ENCODE measurements at regions not wholly inside any gene's neighbourhood (a gene's known extent, or its start where the extent isn't known, plus 50 kb on each side); places are given as distances from the start of the nearest gene placed in this dataset.

DNA sequence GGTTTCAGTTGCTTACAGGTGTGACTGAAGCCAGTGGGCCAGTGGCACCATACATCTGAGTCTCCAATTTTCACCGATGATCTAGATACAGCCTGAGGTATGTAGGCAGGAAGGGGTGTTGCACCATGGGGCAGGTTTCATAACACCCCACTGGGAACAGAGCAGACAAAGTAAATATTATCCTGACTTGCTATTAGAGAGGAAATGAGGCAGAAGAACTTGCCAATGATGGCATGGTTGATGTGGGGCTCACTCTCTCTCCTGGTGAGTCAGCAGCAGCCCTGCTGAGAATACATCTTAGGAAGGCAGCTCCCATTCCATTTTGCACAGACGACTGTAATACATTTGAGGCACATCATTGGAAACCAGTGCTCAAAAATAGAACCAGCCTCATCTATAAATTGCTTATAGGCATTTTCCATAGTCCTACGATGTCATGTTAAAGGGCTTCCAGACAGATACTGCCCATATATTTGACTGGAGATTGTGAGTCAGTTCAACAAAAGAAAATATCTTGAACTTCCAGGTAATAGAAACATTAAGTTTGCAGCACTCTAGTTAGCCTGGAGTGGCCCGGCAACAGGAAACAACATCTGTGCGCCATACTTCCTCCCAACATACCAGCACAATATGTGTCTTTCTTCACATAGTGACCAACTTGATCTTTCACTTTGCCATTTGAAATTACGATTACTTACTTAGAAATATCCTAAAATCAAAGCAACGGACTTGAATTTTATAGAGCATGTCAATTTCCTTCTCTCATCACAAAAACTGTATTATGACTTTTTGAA is 175.5 kb downstream of the NECTIN3 start:
- no peak for DNase-seq (ENCODE audit: low spot score)
- H3K4me1 ChIP-seq (ENCODE audit: insufficient read depth) = no peaks in the 10 kb centered on the region
- Mint-ChIP-seq H3K4me3 (no peak overlapping the region), H3K4me1 (no peaks in the 10 kb centered on the region), H3K36me3 (ENCODE audit: low read depth) (peaks cover 3% of the 10 kb centered on the region; the same call in 2 of the 3 replicates), H3K27ac (no peak overlapping the region), H3K9me3 (peaks cover 9% of the 10 kb centered on the region; the same call in 2 of the 3 replicates), H3K27me3 (ENCODE audit: insufficient read depth, low read depth, poor library complexity) (no peaks in the 10 kb centered on the region)
- H3F3A ChIP-seq (replicated peaks; ENCODE audit: low read depth) = no peaks in the 10 kb centered on the region
- H3K36me3 ChIP-seq (ENCODE audit: insufficient read depth) = no peaks in the 10 kb centered on the region
- no peaks in the 10 kb centered on the region for H3K79me2 ChIP-seq (replicated peaks; ENCODE audit: insufficient read depth)
- H3K4me3 ChIP-seq = no peak overlapping the region
- H3K27ac ChIP-seq (ENCODE audit: low read depth) = no peak overlapping the region
- TF ChIP-seq, protein P1, sequence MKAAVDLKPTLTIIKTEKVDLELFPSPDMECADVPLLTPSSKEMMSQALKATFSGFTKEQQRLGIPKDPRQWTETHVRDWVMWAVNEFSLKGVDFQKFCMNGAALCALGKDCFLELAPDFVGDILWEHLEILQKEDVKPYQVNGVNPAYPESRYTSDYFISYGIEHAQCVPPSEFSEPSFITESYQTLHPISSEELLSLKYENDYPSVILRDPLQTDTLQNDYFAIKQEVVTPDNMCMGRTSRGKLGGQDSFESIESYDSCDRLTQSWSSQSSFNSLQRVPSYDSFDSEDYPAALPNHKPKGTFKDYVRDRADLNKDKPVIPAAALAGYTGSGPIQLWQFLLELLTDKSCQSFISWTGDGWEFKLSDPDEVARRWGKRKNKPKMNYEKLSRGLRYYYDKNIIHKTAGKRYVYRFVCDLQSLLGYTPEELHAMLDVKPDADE (IDR thresholded peaks at IDR 0.05) = no peak
- no peak overlapping the region for H2AFZ ChIP-seq
- peaks cover 4% of the 10 kb centered on the region; the same call in 1 of the 2 replicates for H3K9me2 ChIP-seq (ENCODE audit: insufficient read depth)
- ATAC-seq = no peak
- H3K4me2 ChIP-seq = no peak overlapping the region
- H4K20me1 ChIP-seq (replicated peaks; ENCODE audit: insufficient read depth) = no peaks in the 10 kb centered on the region
- H3K27me3 ChIP-seq (ENCODE audit: insufficient read depth) = no peaks in the 10 kb centered on the region

DNA sequence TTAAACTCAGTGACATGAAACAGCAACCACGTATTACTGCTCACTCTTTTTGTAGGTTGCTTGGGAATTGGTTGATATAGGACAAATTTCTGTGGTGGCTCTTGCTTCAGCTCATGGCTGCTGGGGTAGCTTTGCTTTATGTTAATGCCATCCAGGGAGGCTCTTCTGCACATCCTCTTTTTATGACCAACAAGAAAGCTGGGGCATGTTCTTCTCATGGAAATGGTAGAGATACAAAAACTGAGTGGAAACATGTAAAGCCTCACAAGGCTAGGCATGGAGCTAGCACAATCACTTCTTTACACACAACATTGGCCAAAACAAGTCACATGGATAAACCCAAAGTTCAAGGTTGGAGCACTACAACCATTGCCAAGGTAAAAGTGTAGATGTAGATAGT is 176.8 kb downstream of the NECTIN3 start:
- Histone ChIP-seq H3K27ac (ENCODE audit: low read depth) (no peak overlapping the region), H3K4me1 (ENCODE audit: insufficient read depth) (no peaks in the 10 kb centered on the region), H3K79me2 (replicated peaks; ENCODE audit: insufficient read depth) (no peaks in the 10 kb centered on the region), H3F3A (replicated peaks; ENCODE audit: low read depth) (no peaks in the 10 kb centered on the region), H3K36me3 (ENCODE audit: insufficient read depth) (no peaks in the 10 kb centered on the region), H3K4me2 (no peak overlapping the region), H3K27me3 (ENCODE audit: insufficient read depth) (no peaks in the 10 kb centered on the region), H3K9me2 (ENCODE audit: insufficient read depth) (peaks cover 4% of the 10 kb centered on the region; the same call in 1 of the 2 replicates), H3K4me3 (no peak overlapping the region), H2AFZ (no peak overlapping the region), H4K20me1 (replicated peaks; ENCODE audit: insufficient read depth) (no peaks in the 10 kb centered on the region)
- Mint-ChIP-seq H3K27me3 (ENCODE audit: insufficient read depth, low read depth, poor library complexity) (no peaks in the 10 kb centered on the region), H3K36me3 (ENCODE audit: low read depth) (peaks cover 3% of the 10 kb centered on the region; the same call in 2 of the 3 replicates), H3K27ac (no peak overlapping the region), H3K4me1 (no peaks in the 10 kb centered on the region), H3K4me3 (no peak overlapping the region), H3K9me3 (peaks cover 5% of the 10 kb centered on the region; the same call in 2 of the 3 replicates)
- DNase-seq (ENCODE audit: low spot score) (no peak), ATAC-seq (no peak)
- TF ChIP-seq EZH2 (IDR thresholded peaks at IDR 0.05; ENCODE audit: low read depth, unreplicated experiment) = no peak
- TF ChIP-seq, protein P1 (IDR thresholded peaks at IDR 0.05) = no peak
- no peak for TF ChIP-seq ZNF331 (CRISPR knock-in tag; IDR thresholded peaks at IDR 0.05; ENCODE audit: low read depth)
- TF ChIP-seq EZH2phosphoT487 (IDR thresholded peaks at IDR 0.05; ENCODE audit: unreplicated experiment) = no peak
- no peak for TF ChIP-seq STAT1 (IDR thresholded peaks at IDR 0.05; ENCODE audit: unreplicated experiment)
- TF ChIP-seq, protein P2, sequence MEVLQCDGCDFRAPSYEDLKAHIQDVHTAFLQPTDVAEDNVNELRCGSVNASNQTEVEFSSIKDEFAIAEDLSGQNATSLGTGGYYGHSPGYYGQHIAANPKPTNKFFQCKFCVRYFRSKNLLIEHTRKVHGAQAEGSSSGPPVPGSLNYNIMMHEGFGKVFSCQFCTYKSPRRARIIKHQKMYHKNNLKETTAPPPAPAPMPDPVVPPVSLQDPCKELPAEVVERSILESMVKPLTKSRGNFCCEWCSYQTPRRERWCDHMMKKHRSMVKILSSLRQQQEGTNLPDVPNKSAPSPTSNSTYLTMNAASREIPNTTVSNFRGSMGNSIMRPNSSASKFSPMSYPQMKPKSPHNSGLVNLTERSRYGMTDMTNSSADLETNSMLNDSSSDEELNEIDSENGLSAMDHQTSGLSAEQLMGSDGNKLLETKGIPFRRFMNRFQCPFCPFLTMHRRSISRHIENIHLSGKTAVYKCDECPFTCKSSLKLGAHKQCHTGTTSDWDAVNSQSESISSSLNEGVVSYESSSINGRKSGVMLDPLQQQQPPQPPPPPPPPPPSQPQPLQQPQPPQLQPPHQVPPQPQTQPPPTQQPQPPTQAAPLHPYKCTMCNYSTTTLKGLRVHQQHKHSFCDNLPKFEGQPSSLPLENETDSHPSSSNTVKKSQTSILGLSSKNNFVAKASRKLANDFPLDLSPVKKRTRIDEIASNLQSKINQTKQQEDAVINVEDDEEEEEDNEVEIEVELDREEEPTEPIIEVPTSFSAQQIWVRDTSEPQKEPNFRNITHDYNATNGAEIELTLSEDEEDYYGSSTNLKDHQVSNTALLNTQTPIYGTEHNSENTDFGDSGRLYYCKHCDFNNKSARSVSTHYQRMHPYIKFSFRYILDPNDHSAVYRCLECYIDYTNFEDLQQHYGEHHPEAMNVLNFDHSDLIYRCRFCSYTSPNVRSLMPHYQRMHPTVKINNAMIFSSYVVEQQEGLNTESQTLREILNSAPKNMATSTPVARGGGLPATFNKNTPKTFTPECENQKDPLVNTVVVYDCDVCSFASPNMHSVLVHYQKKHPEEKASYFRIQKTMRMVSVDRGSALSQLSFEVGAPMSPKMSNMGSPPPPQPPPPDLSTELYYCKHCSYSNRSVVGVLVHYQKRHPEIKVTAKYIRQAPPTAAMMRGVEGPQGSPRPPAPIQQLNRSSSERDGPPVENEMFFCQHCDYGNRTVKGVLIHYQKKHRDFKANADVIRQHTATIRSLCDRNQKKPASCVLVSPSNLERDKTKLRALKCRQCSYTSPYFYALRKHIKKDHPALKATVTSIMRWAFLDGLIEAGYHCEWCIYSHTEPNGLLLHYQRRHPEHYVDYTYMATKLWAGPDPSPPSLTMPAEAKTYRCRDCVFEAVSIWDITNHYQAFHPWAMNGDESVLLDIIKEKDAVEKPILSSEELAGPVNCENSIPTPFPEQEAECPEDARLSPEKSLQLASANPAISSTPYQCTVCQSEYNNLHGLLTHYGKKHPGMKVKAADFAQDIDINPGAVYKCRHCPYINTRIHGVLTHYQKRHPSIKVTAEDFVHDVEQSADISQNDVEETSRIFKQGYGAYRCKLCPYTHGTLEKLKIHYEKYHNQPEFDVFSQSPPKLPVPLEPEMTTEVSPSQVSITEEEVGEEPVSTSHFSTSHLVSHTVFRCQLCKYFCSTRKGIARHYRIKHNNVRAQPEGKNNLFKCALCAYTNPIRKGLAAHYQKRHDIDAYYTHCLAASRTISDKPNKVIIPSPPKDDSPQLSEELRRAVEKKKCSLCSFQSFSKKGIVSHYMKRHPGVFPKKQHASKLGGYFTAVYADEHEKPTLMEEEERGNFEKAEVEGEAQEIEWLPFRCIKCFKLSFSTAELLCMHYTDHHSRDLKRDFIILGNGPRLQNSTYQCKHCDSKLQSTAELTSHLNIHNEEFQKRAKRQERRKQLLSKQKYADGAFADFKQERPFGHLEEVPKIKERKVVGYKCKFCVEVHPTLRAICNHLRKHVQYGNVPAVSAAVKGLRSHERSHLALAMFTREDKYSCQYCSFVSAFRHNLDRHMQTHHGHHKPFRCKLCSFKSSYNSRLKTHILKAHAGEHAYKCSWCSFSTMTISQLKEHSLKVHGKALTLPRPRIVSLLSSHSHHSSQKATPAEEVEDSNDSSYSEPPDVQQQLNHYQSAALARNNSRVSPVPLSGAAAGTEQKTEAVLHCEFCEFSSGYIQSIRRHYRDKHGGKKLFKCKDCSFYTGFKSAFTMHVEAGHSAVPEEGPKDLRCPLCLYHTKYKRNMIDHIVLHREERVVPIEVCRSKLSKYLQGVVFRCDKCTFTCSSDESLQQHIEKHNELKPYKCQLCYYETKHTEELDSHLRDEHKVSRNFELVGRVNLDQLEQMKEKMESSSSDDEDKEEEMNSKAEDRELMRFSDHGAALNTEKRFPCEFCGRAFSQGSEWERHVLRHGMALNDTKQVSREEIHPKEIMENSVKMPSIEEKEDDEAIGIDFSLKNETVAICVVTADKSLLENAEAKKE (CRISPR knock-in tag; IDR thresholded peaks at IDR 0.05) = no peak
- TF ChIP-seq JUNB (IDR thresholded peaks at IDR 0.05; ENCODE audit: unreplicated experiment) = no peak
- no peak for TF ChIP-seq ZNF114 (CRISPR knock-in tag; IDR thresholded peaks at IDR 0.05)
- TF ChIP-seq POLR2AphosphoS5 (IDR thresholded peaks at IDR 0.05; ENCODE audit: low read depth) = no peak
